Activated B cell treated with CpG ODN at 0.5 μM for 24 hours (primary cell): ENCODE measurements at regions not wholly inside any gene's neighbourhood (a gene's known extent, or its start where the extent isn't known, plus 50 kb on each side); places are given as distances from the start of the nearest gene placed in this dataset.

Experiments used
- ATAC-seq: fragments of 200-7000 bp; cut with Tn5 transposase; one replicate; pipeline ENCODE4 v1.10.0; 2021; ENCODE audit warnings: low read depth, mild to moderate bottlenecking, moderate library complexity
- CTCF ChIA-PET: fragments of 350-600 bp; sonication (Branson Sonifier 250); formaldehyde crosslinking; loops from one replicate; lab custom pipeline; 2021; ENCODE audit warnings: antibody characterized with exemption; lab: Charles Lee
- POLR2A ChIA-PET: fragments of 350-600 bp; sonication (Branson Sonifier 250); formaldehyde crosslinking; loops from one replicate; lab custom pipeline; 2021; ENCODE audit warnings: antibody characterized with exemption; lab: Charles Lee
- DNase-seq: peaks from one replicate; pipeline ENCODE4 v3.0.0; 2022
- H3K27ac Mint-ChIP-seq: one replicate; pipeline ENCODE4 v1.8.0; 2020; ENCODE audit warnings: mixed read lengths
- H3K27me3 Mint-ChIP-seq: one replicate; pipeline ENCODE4 v1.8.0; 2021; ENCODE audit warnings: mixed read lengths
- H3K36me3 Mint-ChIP-seq: one replicate; pipeline ENCODE4 v1.8.0; 2021; ENCODE audit warnings: low read depth, mixed read lengths
- H3K4me1 Mint-ChIP-seq: one replicate; pipeline ENCODE4 v1.8.0; 2021; ENCODE audit warnings: mixed read lengths
- H3K4me3 Mint-ChIP-seq: one replicate; pipeline ENCODE4 v1.8.0; 2020; ENCODE audit warnings: mild to moderate bottlenecking, mixed read lengths
- H3K9me3 Mint-ChIP-seq: one replicate; pipeline ENCODE4 v1.8.0; 2020; ENCODE audit warnings: mixed read lengths
- intact Hi-C: fragments of 100-400 bp; cut with micrococcal nuclease; formaldehyde crosslinking; loops from one replicate; pipeline ENCODE4 v1.15.1; 2024
- TF ChIP-seq, protein P1 (sequence below): fragments of 200-600 bp; IDR thresholded peaks from one replicate; pipeline ENCODE4 v1.8.0; 2022; ENCODE audit warnings: antibody characterized with exemption, mild to moderate bottlenecking

DNA sequence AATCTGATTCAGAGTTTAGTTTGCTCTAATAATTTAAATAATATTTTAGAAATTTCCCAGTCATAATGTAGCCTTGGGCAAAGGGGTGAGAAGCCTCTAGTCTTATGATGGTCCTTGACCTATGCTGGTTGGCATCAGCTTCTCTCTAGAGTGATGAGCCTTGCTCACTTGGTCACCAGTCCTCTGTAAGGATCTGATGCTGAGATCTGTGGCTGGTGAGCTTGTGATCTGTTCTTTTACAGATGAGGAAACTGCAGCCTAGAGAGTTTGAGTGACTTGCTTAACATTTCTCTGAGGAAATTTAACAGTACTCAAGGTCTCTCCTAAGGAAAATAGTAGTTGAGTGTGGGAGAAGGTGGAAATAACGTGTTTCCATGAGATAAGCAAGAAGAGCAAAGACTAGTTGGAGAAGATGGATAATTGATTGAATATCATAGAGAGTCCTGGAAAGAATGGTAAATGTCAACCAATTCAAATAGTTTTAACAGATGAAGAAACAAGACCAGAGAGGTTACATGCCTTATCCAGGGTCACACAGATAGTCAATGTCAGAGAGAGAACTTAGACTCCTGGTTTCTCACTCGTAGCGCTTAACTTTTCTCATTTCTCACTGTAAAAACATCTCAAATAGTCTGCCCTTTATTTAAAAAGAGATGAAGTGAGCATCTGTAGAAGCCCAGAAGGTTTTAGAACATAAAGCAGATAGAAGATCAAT, 89.7 kb upstream of the ETV6 start:
- DNase-seq (no peak), ATAC-seq (no peak)
- POLR2A ChIA-PET = no interaction called here
- no peaks in the 10 kb centered on the region for H3K36me3 Mint-ChIP-seq
- H3K27me3 Mint-ChIP-seq = peaks cover 2% of the 10 kb centered on the region
- no peak overlapping the region for H3K4me3 Mint-ChIP-seq
- CTCF ChIA-PET = no interaction called here
- intact Hi-C loops = no loop called here
- no peaks in the 10 kb centered on the region for H3K9me3 Mint-ChIP-seq
- no peaks in the 10 kb centered on the region for H3K4me1 Mint-ChIP-seq
- no peak overlapping the region for H3K27ac Mint-ChIP-seq
- TF ChIP-seq, protein P1, sequence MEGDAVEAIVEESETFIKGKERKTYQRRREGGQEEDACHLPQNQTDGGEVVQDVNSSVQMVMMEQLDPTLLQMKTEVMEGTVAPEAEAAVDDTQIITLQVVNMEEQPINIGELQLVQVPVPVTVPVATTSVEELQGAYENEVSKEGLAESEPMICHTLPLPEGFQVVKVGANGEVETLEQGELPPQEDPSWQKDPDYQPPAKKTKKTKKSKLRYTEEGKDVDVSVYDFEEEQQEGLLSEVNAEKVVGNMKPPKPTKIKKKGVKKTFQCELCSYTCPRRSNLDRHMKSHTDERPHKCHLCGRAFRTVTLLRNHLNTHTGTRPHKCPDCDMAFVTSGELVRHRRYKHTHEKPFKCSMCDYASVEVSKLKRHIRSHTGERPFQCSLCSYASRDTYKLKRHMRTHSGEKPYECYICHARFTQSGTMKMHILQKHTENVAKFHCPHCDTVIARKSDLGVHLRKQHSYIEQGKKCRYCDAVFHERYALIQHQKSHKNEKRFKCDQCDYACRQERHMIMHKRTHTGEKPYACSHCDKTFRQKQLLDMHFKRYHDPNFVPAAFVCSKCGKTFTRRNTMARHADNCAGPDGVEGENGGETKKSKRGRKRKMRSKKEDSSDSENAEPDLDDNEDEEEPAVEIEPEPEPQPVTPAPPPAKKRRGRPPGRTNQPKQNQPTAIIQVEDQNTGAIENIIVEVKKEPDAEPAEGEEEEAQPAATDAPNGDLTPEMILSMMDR = no peak

DNA sequence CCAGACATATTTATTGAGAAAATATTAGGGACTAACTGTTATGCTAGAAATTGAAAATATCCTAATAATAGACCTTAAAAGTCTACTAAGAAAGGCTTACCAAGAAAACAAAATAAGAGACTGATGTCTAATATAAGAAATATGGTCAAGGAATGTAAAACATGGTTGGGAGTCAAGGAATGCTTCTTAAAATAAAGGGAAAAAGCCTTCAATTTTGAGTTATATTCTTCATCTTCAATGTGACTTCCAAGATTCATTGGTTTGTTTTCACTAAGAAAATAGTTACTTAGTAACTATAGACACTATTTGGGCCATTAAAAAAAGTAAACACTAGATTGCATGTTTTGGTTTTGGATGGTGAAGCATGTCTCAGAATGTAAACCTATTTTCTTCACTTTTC, 88.1 kb upstream of the ETV6 start:
- peaks cover 6% of the 10 kb centered on the region for H3K4me1 Mint-ChIP-seq
- no peak overlapping the region for H3K27ac Mint-ChIP-seq
- POLR2A ChIA-PET = no interaction called here
- intact Hi-C loops = no loop called here
- no peak overlapping the region for H3K4me3 Mint-ChIP-seq
- H3K27me3 Mint-ChIP-seq = peaks cover under 1% of the 10 kb centered on the region
- no peak for DNase-seq
- CTCF ChIA-PET = no interaction called here
- H3K9me3 Mint-ChIP-seq = no peaks in the 10 kb centered on the region
- TF ChIP-seq, protein P1 = no peak
- ATAC-seq = no peak
- no peaks in the 10 kb centered on the region for H3K36me3 Mint-ChIP-seq

DNA sequence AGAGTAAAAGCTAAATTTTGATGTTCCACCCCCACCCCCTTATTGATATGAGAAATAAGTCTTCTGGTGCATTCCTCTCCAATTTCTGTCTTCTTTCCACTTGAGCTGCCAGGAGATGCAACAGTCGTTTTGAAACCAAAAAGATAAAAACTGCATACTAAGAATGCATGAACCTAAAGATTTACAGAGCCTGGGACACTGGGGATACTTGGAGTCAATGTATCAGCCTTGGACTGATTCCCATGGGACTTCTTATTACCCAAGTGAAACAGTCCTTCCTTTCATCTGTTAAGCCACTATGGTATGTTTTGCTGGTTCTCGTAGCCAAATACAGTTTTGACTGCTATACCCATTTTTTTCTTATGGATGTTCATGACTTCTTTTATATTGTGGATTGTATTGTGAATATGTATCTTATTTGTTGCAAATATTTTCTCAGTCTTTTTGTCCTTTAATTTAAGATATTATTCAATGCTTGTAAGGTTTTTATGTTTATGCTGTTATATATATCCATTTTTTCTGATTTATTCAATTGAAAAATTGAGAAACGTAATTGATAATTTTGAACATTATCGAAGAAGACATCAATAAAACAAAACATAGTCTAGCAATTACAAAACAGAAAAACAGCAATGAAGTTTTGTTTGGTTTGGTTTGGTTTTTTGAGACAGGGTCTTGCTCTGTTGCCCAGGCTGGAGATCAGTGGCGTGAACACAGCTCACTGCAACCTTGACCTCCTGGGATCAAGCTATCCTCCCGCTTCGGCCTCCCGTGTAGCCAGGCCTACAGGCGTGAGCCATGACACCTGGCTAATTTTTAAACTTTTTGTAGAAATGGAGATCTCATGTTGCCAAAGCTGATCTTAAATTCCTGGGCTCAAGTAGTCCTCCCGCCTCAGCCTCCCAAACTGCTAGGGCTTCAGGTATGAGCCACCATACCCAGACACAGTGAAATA, 85.4 kb upstream of the ETV6 start:
- Mint-ChIP-seq H3K4me3 (no peak overlapping the region), H3K36me3 (no peaks in the 10 kb centered on the region), H3K4me1 (peaks cover 19% of the 10 kb centered on the region), H3K9me3 (no peaks in the 10 kb centered on the region), H3K27me3 (peaks cover 1% of the 10 kb centered on the region), H3K27ac (no peak overlapping the region)
- TF ChIP-seq, protein P1 = no peak
- ATAC-seq (no peak), DNase-seq (no peak)
- ChIA-PET POLR2A (interaction anchor here (0.5 kb wide), 1 partner anchor 201 kb away, joined by 3 read pairs; no protein-coding TSS in a partner anchor), CTCF (no interaction called here)
- intact Hi-C loops = no loop called here

DNA sequence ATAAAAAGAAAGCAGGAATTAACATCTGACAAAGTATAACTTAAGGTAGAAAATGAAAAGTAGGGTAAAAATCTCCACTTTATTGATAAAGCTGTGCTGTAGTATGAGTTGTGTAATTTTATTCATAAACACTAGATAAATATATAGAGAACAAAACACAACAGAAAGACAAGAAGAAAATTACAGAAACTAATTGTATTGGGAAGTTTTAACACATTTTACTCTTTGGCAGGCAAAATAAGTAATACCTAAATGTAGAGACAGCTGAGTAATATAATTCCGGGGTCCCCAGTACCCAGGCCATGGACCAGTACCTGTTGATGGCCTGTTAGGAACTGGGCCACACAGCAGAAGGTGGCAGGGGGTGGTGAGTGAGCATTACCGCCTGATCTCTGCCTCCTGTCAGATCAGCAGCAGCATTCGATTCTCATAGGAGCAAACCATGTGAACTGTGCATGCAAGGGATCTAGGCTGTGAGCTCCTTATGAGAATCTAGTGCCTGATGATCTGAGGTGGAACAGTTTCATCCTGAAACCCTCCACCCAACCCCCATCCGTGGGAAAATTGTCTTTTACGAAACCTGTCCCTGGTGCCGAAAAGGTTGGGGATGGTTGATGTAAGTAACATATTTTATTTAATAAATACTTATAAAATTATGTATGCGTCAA, 84.4 kb upstream of the ETV6 start:
- Mint-ChIP-seq H3K4me1 (peaks cover 25% of the 10 kb centered on the region), H3K36me3 (no peaks in the 10 kb centered on the region), H3K27ac (no peak overlapping the region), H3K9me3 (no peaks in the 10 kb centered on the region), H3K27me3 (peaks cover 1% of the 10 kb centered on the region), H3K4me3 (no peak overlapping the region)
- POLR2A ChIA-PET = no interaction called here
- DNase-seq (no peak), ATAC-seq (no peak)
- TF ChIP-seq, protein P1 = no peak
- CTCF ChIA-PET = no interaction called here
- intact Hi-C loops = no loop called here
